AG10803 (cell line): ENCODE measurements at regions not wholly inside any gene's neighbourhood (a gene's known extent, or its start where the extent isn't known, plus 50 kb on each side); places are given as distances from the start of the nearest gene placed in this dataset.

Source experiments
- DNase-seq: peaks from one replicate; pipeline ENCODE4 v3.0.0; 2010; ENCODE audit warnings: low read depth
- H3K4me3 ChIP-seq: 2 replicates; pipeline ENCODE4 v1.5.1; 2011; ENCODE audit warnings: mild to moderate bottlenecking, low read length, control low read depth
- TF ChIP-seq, protein P1 (sequence below): conservative IDR thresholded peaks from 2 replicates; pipeline ENCODE4 v1.5.1; 2011; ENCODE audit warnings: mild to moderate bottlenecking, low read length, control low read depth, inconsistent platforms

DNA sequence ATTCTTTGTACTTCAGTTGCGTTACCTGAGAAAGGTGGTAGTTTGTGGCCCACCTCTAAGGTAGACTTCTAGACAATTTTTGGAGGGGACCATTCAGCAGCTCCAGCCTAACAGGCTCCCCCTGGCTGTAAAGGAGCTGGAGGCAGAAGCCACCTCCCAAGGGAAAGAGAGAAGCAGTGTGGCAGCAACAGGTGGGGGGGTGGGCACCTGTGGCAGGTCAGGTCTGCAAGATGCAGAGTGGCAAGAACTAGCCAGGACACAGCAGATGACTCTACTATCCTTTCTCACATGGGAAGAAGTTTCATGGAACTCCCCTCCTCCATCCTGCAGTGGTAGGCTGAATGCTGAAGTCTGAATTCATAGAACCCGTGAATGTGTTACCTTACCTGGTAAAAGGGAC is 148.3 kb upstream of the DTNBP1 start:
- TF ChIP-seq, protein P1, sequence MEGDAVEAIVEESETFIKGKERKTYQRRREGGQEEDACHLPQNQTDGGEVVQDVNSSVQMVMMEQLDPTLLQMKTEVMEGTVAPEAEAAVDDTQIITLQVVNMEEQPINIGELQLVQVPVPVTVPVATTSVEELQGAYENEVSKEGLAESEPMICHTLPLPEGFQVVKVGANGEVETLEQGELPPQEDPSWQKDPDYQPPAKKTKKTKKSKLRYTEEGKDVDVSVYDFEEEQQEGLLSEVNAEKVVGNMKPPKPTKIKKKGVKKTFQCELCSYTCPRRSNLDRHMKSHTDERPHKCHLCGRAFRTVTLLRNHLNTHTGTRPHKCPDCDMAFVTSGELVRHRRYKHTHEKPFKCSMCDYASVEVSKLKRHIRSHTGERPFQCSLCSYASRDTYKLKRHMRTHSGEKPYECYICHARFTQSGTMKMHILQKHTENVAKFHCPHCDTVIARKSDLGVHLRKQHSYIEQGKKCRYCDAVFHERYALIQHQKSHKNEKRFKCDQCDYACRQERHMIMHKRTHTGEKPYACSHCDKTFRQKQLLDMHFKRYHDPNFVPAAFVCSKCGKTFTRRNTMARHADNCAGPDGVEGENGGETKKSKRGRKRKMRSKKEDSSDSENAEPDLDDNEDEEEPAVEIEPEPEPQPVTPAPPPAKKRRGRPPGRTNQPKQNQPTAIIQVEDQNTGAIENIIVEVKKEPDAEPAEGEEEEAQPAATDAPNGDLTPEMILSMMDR, result no peak
- no peak overlapping the region for H3K4me3 ChIP-seq
- no peak for DNase-seq

DNA sequence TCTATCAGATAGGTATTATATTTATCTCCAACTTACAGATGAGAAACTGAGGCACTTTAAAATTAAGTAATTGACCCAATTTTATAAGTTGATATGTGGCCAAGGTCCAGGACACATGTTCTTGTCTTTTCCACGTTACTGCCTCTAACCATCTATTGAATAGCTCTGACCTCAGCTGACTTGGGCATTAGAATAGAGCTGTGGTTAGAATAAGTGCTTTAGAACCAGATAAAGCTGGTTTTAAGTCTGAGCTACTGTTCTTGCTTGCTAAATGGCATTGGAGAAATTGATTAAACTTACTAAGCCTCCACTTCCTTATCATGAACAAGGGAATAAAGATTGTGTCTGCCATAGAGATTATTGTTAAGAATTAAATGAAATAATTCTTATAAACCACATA is 147.8 kb upstream of the DTNBP1 start:
- no peak for DNase-seq
- TF ChIP-seq, protein P1, result no peak
- no peak overlapping the region for H3K4me3 ChIP-seq

DNA sequence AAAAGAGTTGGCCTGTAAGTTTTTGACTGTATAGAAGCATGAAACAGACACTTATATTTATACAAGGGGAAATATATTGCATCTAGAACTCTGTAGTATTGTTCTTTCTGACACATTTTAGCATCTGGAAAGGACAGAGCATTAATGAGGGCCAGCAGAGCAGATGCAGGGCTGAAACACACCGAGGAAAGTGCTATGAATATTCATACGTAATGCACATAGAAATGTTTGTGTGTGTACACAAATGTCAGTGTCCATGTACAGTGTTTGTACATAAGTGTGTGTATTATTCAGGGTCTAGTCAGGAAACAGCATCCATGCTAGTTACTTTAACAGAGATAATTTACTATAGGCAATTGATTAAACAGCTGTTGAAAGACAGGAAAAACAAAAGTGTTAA is 146.5 kb upstream of the DTNBP1 start:
- no peak overlapping the region for H3K4me3 ChIP-seq
- DNase-seq, result no peak
- TF ChIP-seq, protein P1, result no peak

DNA sequence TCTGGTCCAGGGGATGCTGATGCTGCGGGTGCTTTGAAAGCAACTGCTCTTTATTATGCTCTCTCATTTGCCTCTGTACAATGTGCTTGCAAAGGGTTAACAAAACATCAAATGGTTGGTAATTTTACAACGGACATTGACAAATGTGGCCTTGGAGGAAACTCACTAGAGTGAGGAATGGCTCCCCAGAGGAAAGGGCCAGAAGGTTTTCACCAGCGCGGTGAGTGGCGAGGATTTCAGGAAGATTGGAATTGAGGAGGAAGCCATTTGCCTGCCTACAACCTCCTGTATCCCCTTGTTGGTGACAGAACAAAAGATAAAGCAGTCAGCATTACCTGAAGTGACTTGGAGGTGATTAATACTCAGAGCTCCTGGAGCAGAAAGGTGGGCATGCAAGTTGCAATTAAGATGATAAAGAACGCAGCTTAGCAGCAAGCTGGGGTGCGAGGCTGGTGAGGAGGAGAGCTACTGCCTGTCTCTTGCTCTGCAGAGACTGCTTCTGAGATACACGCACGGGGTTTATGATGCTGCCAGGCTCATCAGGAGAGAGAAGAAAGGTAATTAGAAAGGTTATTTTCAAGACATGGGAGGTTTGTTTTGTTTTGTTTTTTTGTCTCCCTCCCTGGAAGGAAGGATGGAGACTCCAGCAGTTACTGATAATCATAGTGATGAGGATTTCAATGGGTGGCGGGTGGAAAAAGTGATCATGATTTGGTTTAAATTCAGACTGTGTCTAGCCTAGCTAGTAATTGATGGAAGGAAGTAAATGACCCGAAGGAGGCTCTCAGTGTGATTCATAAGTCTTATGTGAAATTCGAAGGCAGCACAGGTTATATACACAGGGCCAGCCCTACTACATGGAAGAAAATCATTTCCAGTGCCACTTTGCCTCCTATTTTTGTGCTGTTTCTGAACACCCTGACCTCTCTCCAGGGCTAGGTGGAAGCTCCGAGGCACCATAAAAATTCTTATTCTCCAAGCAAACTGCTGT is 141.6 kb upstream of the DTNBP1 start:
- TF ChIP-seq, protein P1, result no peak
- no peak for DNase-seq
- H3K4me3 ChIP-seq, result no peak overlapping the region

DNA sequence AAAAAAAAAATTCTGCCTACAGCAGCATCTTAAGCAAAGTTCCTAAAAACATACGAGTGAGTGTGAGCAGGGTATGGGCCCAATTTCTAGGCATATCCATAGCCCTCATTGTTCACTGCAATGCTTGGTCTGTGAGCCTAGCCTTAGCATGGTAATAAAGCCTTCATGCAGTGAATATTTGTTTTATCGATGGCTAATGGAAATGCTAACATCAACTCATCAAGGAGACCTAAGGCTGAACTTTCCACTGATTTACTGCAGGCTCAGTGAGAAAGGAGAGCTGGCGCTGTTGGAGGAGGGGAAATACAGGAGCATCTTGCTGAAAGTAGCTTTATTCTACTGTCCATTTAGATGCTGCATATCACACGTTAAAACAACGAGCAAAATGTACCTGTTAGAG is 139.6 kb upstream of the DTNBP1 start:
- no peak for DNase-seq
- no peak overlapping the region for H3K4me3 ChIP-seq
- TF ChIP-seq, protein P1, result no peak

DNA sequence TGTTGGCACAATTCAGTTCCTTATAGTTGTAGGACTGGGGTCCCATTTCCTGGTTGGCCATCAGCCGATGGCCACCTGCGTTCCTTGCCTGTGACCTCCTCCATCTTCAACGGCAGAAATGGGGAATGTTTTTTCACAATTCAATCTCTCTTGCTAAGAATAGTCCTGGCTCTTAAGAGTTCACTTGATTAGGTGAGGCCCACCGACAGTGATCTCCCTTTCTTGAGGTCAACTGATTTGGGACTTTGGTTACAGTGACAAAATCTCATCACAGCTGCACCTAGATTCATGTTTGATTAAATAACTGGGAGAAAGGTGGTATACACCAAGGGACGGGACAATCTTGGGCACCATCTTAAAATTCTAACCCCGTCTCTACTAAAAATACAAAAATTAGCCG is 139.1 kb upstream of the DTNBP1 start:
- TF ChIP-seq, protein P1, result no peak
- no peak overlapping the region for H3K4me3 ChIP-seq
- DNase-seq, result no peak
